Activated T-helper 2 cell treated with anti-CD3 and anti-CD28 coated beads, Interferon-gamma antibody, Interleukin-2, Interleukin-4, amounts not matched to agents 10 μg/mL and 5 μg/mL and 100 μg/mL, durations not matched to agents 14 hours and 24 hours and 36 hours (primary cell): ENCODE measurements at regions not wholly inside any gene's neighbourhood (a gene's known extent, or its start where the extent isn't known, plus 50 kb on each side); places are given as distances from the start of the nearest gene placed in this dataset.

Experiments
- DNase-seq: peaks from one replicate; pipeline ENCODE4 v3.0.0; 2021; ENCODE audit warnings: low spot score
- H3K27ac Mint-ChIP-seq: one replicate; pipeline ENCODE4 v1.8.0; 2021; ENCODE audit warnings: mixed read lengths
- H3K27me3 Mint-ChIP-seq: one replicate; pipeline ENCODE4 v1.8.0; 2021; ENCODE audit warnings: low read depth, mixed read lengths
- H3K36me3 Mint-ChIP-seq: one replicate; pipeline ENCODE4 v1.8.0; 2021; ENCODE audit warnings: low read depth, mixed read lengths
- H3K4me1 Mint-ChIP-seq: one replicate; pipeline ENCODE4 v1.8.0; 2021; ENCODE audit warnings: low read depth, mixed read lengths
- H3K4me3 Mint-ChIP-seq: one replicate; pipeline ENCODE4 v1.8.0; 2021; ENCODE audit warnings: low read depth, mild to moderate bottlenecking, moderate library complexity, mixed read lengths
- H3K9me3 Mint-ChIP-seq: one replicate; pipeline ENCODE4 v1.8.0; 2021; ENCODE audit warnings: mixed read lengths
- intact Hi-C: fragments of 100-400 bp; cut with micrococcal nuclease; formaldehyde crosslinking; loops from one replicate; pipeline ENCODE4 v1.15.1; 2023

GRCh38 chr12:89927226-89927698 is 218.6 kb upstream of the ATP2B1 start:
- H3K4me1 Mint-ChIP-seq: peaks cover 8% of the 10 kb centered on the region
- no peaks in the 10 kb centered on the region for H3K9me3 Mint-ChIP-seq
- no peaks in the 10 kb centered on the region for H3K36me3 Mint-ChIP-seq
- no peak overlapping the region for H3K4me3 Mint-ChIP-seq
- no peaks in the 10 kb centered on the region for H3K27me3 Mint-ChIP-seq
- intact Hi-C loops: no loop called here
- no peak for DNase-seq
- no peak overlapping the region for H3K27ac Mint-ChIP-seq

GRCh38 chr12:89924191-89924590 is 215.6 kb upstream of the ATP2B1 start:
- Mint-ChIP-seq H3K9me3 (no peaks in the 10 kb centered on the region), H3K4me1 (peaks cover 6% of the 10 kb centered on the region), H3K4me3 (no peak overlapping the region), H3K27me3 (peaks cover 6% of the 10 kb centered on the region), H3K27ac (no peak overlapping the region), H3K36me3 (no peaks in the 10 kb centered on the region)
- no peak for DNase-seq
- intact Hi-C loops: no loop called here

DNA sequence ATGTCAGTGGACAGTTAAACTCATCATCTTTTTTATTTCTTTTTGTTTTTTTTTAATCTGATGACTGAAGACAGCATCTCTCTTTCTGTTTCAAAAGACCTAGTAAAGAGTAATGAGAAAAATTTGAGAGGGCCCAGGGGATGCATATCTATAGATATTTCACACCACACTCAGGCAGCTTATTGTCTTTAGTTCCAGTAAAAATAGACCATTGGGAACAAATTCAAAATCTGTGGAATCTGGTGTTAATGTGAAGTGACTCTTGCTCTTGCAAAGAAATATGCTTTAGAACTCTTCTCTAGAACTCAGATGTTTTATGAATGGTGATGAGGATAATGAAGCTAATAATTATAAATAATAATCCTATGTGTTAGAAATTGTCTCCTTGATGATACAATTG is 214.5 kb upstream of the ATP2B1 start:
- DNase-seq: no peak
- H3K27ac Mint-ChIP-seq: no peak overlapping the region
- no peaks in the 10 kb centered on the region for H3K9me3 Mint-ChIP-seq
- no peak overlapping the region for H3K4me3 Mint-ChIP-seq
- peaks cover 6% of the 10 kb centered on the region for H3K27me3 Mint-ChIP-seq
- intact Hi-C loops: no loop called here
- no peaks in the 10 kb centered on the region for H3K36me3 Mint-ChIP-seq
- H3K4me1 Mint-ChIP-seq: peaks cover 6% of the 10 kb centered on the region

GRCh38 chr12:89920866-89921265 is 212.2 kb upstream of the ATP2B1 start:
- no peaks in the 10 kb centered on the region for H3K4me1 Mint-ChIP-seq
- no peak overlapping the region for H3K4me3 Mint-ChIP-seq
- DNase-seq: no peak
- H3K27ac Mint-ChIP-seq: no peak overlapping the region
- intact Hi-C loops: no loop called here
- peaks cover 7% of the 10 kb centered on the region for H3K27me3 Mint-ChIP-seq
- no peaks in the 10 kb centered on the region for H3K36me3 Mint-ChIP-seq
- no peaks in the 10 kb centered on the region for H3K9me3 Mint-ChIP-seq

GRCh38 chr12:89919241-89919906 is 210.7 kb upstream of the ATP2B1 start:
- intact Hi-C loops: no loop called here
- H3K4me3 Mint-ChIP-seq: no peak overlapping the region
- peaks cover 7% of the 10 kb centered on the region for H3K27me3 Mint-ChIP-seq
- no peak overlapping the region for H3K27ac Mint-ChIP-seq
- DNase-seq: no peak
- no peaks in the 10 kb centered on the region for H3K4me1 Mint-ChIP-seq
- H3K9me3 Mint-ChIP-seq: no peaks in the 10 kb centered on the region
- H3K36me3 Mint-ChIP-seq: no peaks in the 10 kb centered on the region

DNA sequence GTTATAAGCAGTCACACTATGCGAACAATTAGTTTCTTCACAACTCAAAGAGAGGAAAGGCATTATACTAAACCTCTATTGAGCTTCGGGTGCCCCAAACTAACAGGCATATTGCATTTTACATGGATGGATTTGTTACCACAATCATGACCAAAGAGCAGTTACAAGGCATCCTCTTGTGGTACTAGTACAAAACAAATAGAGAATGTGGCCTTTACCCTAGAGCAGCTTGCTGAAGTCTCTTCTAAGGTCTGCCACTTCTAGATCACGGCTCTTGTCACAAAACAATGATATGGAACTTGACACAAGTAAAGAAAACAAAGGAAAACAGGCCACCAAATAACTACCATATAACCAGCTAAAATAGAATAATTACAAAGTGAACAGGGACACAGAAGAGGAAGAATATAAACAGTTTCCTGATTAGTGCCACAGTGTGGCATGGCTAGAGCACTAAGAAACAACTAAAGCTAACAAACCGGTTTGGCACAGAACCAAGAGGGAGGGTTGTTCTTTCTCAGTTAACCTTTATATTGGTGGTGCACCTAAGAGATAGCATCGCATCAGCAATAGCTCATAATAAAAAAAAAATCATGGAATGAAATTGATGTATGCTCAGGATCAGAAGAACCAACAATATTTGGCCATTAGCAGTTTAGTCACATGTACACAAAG is 209.7 kb upstream of the ATP2B1 start:
- Mint-ChIP-seq H3K4me3 (no peak overlapping the region), H3K27me3 (peaks cover 7% of the 10 kb centered on the region), H3K9me3 (no peaks in the 10 kb centered on the region), H3K27ac (no peak overlapping the region), H3K36me3 (no peaks in the 10 kb centered on the region), H3K4me1 (no peaks in the 10 kb centered on the region)
- intact Hi-C loops: no loop called here
- DNase-seq: no peak

- Mint-ChIP-seq H3K27me3 (no peaks in the 10 kb centered on the region), H3K36me3 (no peaks in the 10 kb centered on the region), H3K27ac (no peak overlapping the region), H3K4me3 (no peak overlapping the region), H3K4me1 (no peaks in the 10 kb centered on the region), H3K9me3 (no peaks in the 10 kb centered on the region)
- no peak for DNase-seq
- intact Hi-C loops: no loop called here
These were observed 201.1 kb upstream of the ATP2B1 start for GRCh38 chr12:89909753-89910152.

- no peaks in the 10 kb centered on the region for H3K4me1 Mint-ChIP-seq
- intact Hi-C loops: no loop called here
- no peaks in the 10 kb centered on the region for H3K36me3 Mint-ChIP-seq
- no peak overlapping the region for H3K27ac Mint-ChIP-seq
- DNase-seq: no peak
- no peaks in the 10 kb centered on the region for H3K9me3 Mint-ChIP-seq
- peaks cover 2% of the 10 kb centered on the region for H3K27me3 Mint-ChIP-seq
- H3K4me3 Mint-ChIP-seq: no peak overlapping the region
These were observed 199.0 kb upstream of the ATP2B1 start for GRCh38 chr12:89907659-89908058.

GRCh38 chr12:89906824-89907223 is 198.2 kb upstream of the ATP2B1 start:
- Mint-ChIP-seq H3K36me3 (no peaks in the 10 kb centered on the region), H3K4me1 (no peaks in the 10 kb centered on the region), H3K9me3 (no peaks in the 10 kb centered on the region), H3K4me3 (no peak overlapping the region), H3K27me3 (peaks cover 2% of the 10 kb centered on the region), H3K27ac (no peak overlapping the region)
- no peak for DNase-seq
- intact Hi-C loops: no loop called here

- Mint-ChIP-seq H3K9me3 (no peaks in the 10 kb centered on the region), H3K36me3 (no peaks in the 10 kb centered on the region), H3K27ac (no peak overlapping the region), H3K27me3 (peaks cover 2% of the 10 kb centered on the region), H3K4me3 (no peak overlapping the region), H3K4me1 (no peaks in the 10 kb centered on the region)
- DNase-seq: no peak
- intact Hi-C loops: no loop called here
These were observed 197.5 kb upstream of the ATP2B1 start for GRCh38 chr12:89906178-89906577.

- intact Hi-C loops: no loop called here
These were observed 193.4 kb upstream of the ATP2B1 start for GRCh38 chr12:89901906-89902642.

GRCh38 chr12:89901319-89901718 is 192.7 kb upstream of the ATP2B1 start:
- peaks cover 3% of the 10 kb centered on the region for H3K4me1 Mint-ChIP-seq
- H3K4me3 Mint-ChIP-seq: no peak overlapping the region
- peaks cover 2% of the 10 kb centered on the region for H3K27me3 Mint-ChIP-seq
- no peaks in the 10 kb centered on the region for H3K36me3 Mint-ChIP-seq
- no peak overlapping the region for H3K27ac Mint-ChIP-seq
- intact Hi-C loops: no loop called here
- no peak for DNase-seq
- H3K9me3 Mint-ChIP-seq: no peaks in the 10 kb centered on the region

More at GRCh38 chr12:89901906-89902642, 193.4 kb upstream of the ATP2B1 start:
- Mint-ChIP-seq H3K9me3 (no peaks in the 10 kb centered on the region), H3K27me3 (peaks cover 2% of the 10 kb centered on the region), H3K4me1 (peaks cover 3% of the 10 kb centered on the region), H3K4me3 (no peak overlapping the region), H3K36me3 (no peaks in the 10 kb centered on the region), H3K27ac (no peak overlapping the region)
- DNase-seq: no peak

DNA sequence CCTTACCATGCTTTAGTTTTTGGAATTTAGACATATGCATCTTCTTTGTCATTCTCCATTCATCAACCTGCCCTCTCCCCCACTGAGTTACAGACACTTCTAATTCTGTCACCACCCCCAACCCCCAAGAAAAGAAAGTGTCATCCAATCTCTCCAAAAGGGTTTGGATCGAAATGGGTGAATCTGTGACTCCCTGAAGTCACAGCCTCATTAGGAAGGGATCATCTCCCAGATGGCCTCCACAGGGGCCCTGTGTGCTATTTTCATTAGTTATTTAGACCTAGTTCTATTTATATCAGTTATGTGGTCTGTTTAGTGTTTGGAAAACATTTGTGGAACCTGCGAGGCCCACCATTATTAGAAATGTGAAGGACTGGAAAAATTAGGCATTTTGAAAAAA is 191.0 kb upstream of the ATP2B1 start:
- Mint-ChIP-seq H3K27ac (no peak overlapping the region), H3K9me3 (no peaks in the 10 kb centered on the region), H3K4me3 (no peak overlapping the region), H3K36me3 (no peaks in the 10 kb centered on the region), H3K4me1 (peaks cover 3% of the 10 kb centered on the region), H3K27me3 (peaks cover 2% of the 10 kb centered on the region)
- DNase-seq: no peak
- intact Hi-C loops: no loop called here
